Liver (tissue), 8 donors: ENCODE measurements at regions not wholly inside any gene's neighbourhood (a gene's known extent, or its start where the extent isn't known, plus 50 kb on each side); places are given as distances from the start of the nearest gene placed in this dataset.

ENCODE experiments used
- DNase-seq: peaks from one replicate; pipeline ENCODE4 v3.0.0-alpha.2; 2017; ENCODE audit warnings: low spot score
- H3K27ac ChIP-seq, 2 donors: one replicate each; pipeline ENCODE4 v1.7.0; 2013; ENCODE audit warnings: inconsistent platforms in 2 of 2, low read length in 2 of 2, control low read depth in 1 of 2, low read depth in 1 of 2, mild to moderate bottlenecking in 1 of 2
- H3K27me3 ChIP-seq, 4 donors: one replicate each; pipeline versions ENCODE4 v1.6.1 to v1.7.0; 2013; ENCODE audit warnings: low read length in 3 of 4, inconsistent platforms in 1 of 4, mild to moderate bottlenecking in 1 of 4, moderate library complexity in 1 of 4; ENCODE audit not compliant: control insufficient read depth in 4 of 4, insufficient read depth in 4 of 4
- H3K36me3 ChIP-seq, 4 donors: one replicate each; pipeline versions ENCODE4 v1.6.1 to v1.7.0; 2013; ENCODE audit warnings: low read length in 3 of 4, mild to moderate bottlenecking in 3 of 4, low read depth in 1 of 4, moderate library complexity in 1 of 4; ENCODE audit not compliant: control insufficient read depth in 4 of 4, insufficient read depth in 3 of 4
- H3K4me1 ChIP-seq, 4 donors: one replicate each; pipeline versions ENCODE4 v1.6.1 to v1.7.0; 2013; ENCODE audit warnings: low read length in 3 of 4, mild to moderate bottlenecking in 3 of 4, moderate library complexity in 1 of 4; ENCODE audit not compliant: control insufficient read depth in 4 of 4, insufficient read depth in 4 of 4
- H3K4me3 ChIP-seq, 3 donors: one replicate each; pipeline versions ENCODE4 v1.6.1 to v1.7.0; 2013; ENCODE audit warnings: low read length in 3 of 3, control low read depth in 1 of 3, low read depth in 1 of 3, mild to moderate bottlenecking in 1 of 3
- H3K9ac ChIP-seq, 2 donors: one replicate each; pipeline ENCODE4 v1.7.0; 2013; ENCODE audit warnings: low read length in 2 of 2, mild to moderate bottlenecking in 2 of 2, moderate library complexity in 2 of 2, control low read depth in 1 of 2, low read depth in 1 of 2
- H3K9me3 ChIP-seq, 4 donors: one replicate each; pipeline versions ENCODE4 v1.6.1 to v1.7.0; 2013; ENCODE audit warnings: low read length in 3 of 4; ENCODE audit not compliant: control insufficient read depth in 4 of 4
- ATF3 ChIP-seq: IDR thresholded peaks from 2 replicates; pipeline ENCODE4 v1.6.1; 2016; ENCODE audit warnings: antibody characterized with exemption
- CTCF ChIP-seq: fragments of 150-350 bp; IDR thresholded peaks from 2 replicates; pipeline ENCODE4 v1.5.1; 2017; ENCODE audit warnings: improper control_type of control experiment, low read depth, low read length; ENCODE audit not compliant: missing input control
- FOXA2 ChIP-seq: IDR thresholded peaks from 2 replicates; pipeline ENCODE4 v1.6.1; 2016; ENCODE audit warnings: antibody characterized with exemption
- GABPA ChIP-seq, 2 donors: IDR thresholded peaks in 1 of 2; conservative IDR thresholded peaks in 1 of 2; 2 replicates each; pipeline ENCODE4 v1.6.1; 2016; ENCODE audit warnings: antibody characterized with exemption in 2 of 2, mild to moderate bottlenecking in 1 of 2, moderate library complexity in 1 of 2
- HNF4A ChIP-seq, 2 donors: conservative IDR thresholded peaks; 2 replicates each; pipeline ENCODE4 v1.6.1; 2016; ENCODE audit warnings: antibody characterized with exemption in 2 of 2, mild to moderate bottlenecking in 2 of 2
- HNF4G ChIP-seq: IDR thresholded peaks from 2 replicates; pipeline ENCODE4 v1.6.1; 2016; ENCODE audit warnings: antibody characterized with exemption
- JUND ChIP-seq, 2 donors: IDR thresholded peaks; 2 replicates each; pipeline ENCODE4 v1.6.1; 2016; ENCODE audit warnings: antibody characterized with exemption in 2 of 2
- NR2F2 ChIP-seq: IDR thresholded peaks from 2 replicates; pipeline ENCODE4 v1.6.1; 2016; ENCODE audit warnings: antibody characterized with exemption
- RAD21 ChIP-seq, 2 donors: IDR thresholded peaks; 2 replicates each; pipeline ENCODE4 v1.6.1; 2016; ENCODE audit warnings: antibody characterized with exemption in 2 of 2, mild to moderate bottlenecking in 2 of 2
- SP1 ChIP-seq: IDR thresholded peaks from 2 replicates; pipeline ENCODE4 v1.6.1; 2018; ENCODE audit warnings: antibody characterized with exemption, mild to moderate bottlenecking
- TAF1 ChIP-seq: conservative IDR thresholded peaks from 2 replicates; pipeline ENCODE4 v1.6.1; 2016; ENCODE audit warnings: antibody characterized with exemption, mild to moderate bottlenecking
- YY1 ChIP-seq: IDR thresholded peaks from 2 replicates; pipeline ENCODE4 v1.6.1; 2016; ENCODE audit warnings: antibody characterized with exemption, mild to moderate bottlenecking
- ZBTB33 ChIP-seq: IDR thresholded peaks from 2 replicates; pipeline ENCODE4 v1.6.1; 2016; ENCODE audit warnings: antibody characterized with exemption
- WGBS: extraction: QIAGEN DNeasy Blood & Tissue Kit; methylation state at CpG from one replicate; pipeline ENCODE4 v1.1.7; 2013; 5-methylcytosine and 5-hydroxymethylcytosine counted together
- TF ChIP-seq, protein P1 (sequence below): IDR thresholded peaks from 2 replicates; pipeline ENCODE4 v1.6.1; 2016; ENCODE audit warnings: antibody characterized with exemption, mild to moderate bottlenecking
- TF ChIP-seq, protein P2 (sequence below): IDR thresholded peaks from 2 replicates; pipeline ENCODE4 v1.6.1; 2016; ENCODE audit warnings: antibody characterized with exemption
- donor health status: healthy.
- donor health status: healthy.
- donor health status: healthy.
- donor health status: healthy.
- donor health status: healthy.

DNA sequence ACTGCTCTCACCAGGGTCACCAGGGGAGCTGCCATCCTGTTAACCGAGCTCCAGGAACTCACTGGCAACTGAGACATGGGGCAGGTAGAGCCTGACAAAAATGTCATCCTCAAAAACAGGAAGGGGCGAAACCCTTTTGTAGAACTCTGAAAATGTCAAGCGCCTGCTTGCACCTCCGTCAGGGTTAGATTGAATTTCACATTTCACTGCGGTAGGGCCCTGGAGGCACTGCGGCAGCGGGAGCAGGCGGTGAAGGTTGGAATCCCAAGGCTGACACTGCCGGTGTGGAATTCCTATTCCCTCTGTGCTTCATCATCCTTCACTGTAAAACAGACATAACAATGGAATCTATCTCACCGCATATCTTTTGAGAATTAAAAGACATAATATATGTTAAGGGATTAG, 142.8 kb upstream of the TMCC3 start:
- Histone ChIP-seq H3K4me3 (no peak overlapping the region), H3K27me3 (no peaks in the 10 kb centered on the region), H3K9me3 (no peaks in the 10 kb centered on the region), H3K27ac (no peak overlapping the region), H3K9ac (no peak overlapping the region), H3K4me1 (no peaks in the 10 kb centered on the region), H3K36me3 (no peaks in the 10 kb centered on the region)
- WGBS = 88% methylated on average over 10 of the region's 10 CpGs
- TF ChIP-seq YY1 (no peak), FOXA2 (no peak), CTCF (no peak)
- DNase-seq = no peak

DNA sequence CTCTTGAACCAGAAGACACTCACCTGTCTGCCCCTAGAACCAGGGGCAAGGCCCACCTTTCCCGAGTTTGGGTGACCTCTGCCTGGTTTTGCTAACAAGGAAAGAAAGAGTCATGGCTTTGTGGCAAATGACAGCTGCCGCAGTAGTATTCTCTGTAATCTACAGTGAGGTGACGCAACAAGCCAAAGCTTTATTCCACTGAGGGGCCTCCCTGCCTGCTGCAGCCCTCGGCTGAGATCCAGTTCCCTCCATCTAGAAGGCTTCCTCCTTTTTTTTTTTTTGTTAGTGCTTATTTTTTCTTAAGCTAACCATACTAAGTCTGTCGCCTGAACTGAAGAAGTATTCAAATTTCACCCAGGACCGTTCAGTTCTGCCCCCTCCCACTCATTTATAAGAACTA, 142.3 kb upstream of the TMCC3 start:
- Histone ChIP-seq H3K9me3 (no peaks in the 10 kb centered on the region), H3K27me3 (no peaks in the 10 kb centered on the region), H3K4me1 (no peaks in the 10 kb centered on the region), H3K27ac (no peak overlapping the region), H3K36me3 (no peaks in the 10 kb centered on the region), H3K9ac (no peak overlapping the region), H3K4me3 (no peak overlapping the region)
- WGBS = 71% methylated on average over 6 of the region's 6 CpGs
- TF ChIP-seq TAF1 (no peak), JUND (IDR thresholded peaks at IDR 0.05) (no peak), SP1 (no peak), HNF4A (conservative IDR thresholded peaks at IDR 0.05) (no peak), FOXA2 (no peak), ZBTB33 (no peak)
- DNase-seq = no peak

DNA sequence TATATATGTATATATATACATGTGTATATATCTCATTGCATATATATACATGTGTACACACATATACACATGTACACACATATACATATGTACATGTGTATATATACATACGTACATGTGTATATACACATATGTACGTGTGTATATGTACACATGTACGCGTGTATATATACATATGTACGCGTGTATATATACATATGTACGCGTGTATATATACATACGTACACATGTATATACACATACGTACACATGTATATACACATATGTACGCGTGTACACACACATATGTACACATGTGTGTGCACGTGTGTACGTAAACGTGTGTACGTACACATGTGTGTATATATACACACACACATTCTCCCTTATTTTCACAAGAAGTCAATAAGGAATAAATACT, 141.6 kb upstream of the TMCC3 start:
- H3K9me3 ChIP-seq = no peaks in the 10 kb centered on the region
- H3K4me1 ChIP-seq = no peaks in the 10 kb centered on the region
- no peak overlapping the region for H3K27ac ChIP-seq
- H3K27me3 ChIP-seq = no peaks in the 10 kb centered on the region
- no peak overlapping the region for H3K9ac ChIP-seq
- no peaks in the 10 kb centered on the region for H3K36me3 ChIP-seq
- no peak for DNase-seq
- TF ChIP-seq YY1 (no peak), HNF4A (conservative IDR thresholded peaks at IDR 0.05) (no peak), FOXA2 (no peak), JUND (IDR thresholded peaks at IDR 0.05) (no peak), ATF3 (no peak), NR2F2 (no peak)
- H3K4me3 ChIP-seq = no peak overlapping the region
- WGBS = 92% methylated on average over 16 of the region's 16 CpGs

- Histone ChIP-seq H3K27me3 (no peaks in the 10 kb centered on the region), H3K36me3 (no peaks in the 10 kb centered on the region), H3K27ac (no peak overlapping the region), H3K4me3 (no peak overlapping the region), H3K9ac (no peak overlapping the region), H3K4me1 (no peaks in the 10 kb centered on the region), H3K9me3 (no peaks in the 10 kb centered on the region)
- 69% methylated on average over 3 of the region's 3 CpGs for WGBS
- no peak for DNase-seq
- TF ChIP-seq GABPA (IDR thresholded peaks at IDR 0.05 in 1 of 2, conservative IDR thresholded peaks at IDR 0.05 in 1 of 2) (no peak), RAD21 (IDR thresholded peaks at IDR 0.05) (no peak), JUND (IDR thresholded peaks at IDR 0.05) (no peak), YY1 (no peak), TAF1 (no peak), FOXA2 (no peak), ATF3 (no peak), HNF4G (no peak)
- TF ChIP-seq, protein P1, sequence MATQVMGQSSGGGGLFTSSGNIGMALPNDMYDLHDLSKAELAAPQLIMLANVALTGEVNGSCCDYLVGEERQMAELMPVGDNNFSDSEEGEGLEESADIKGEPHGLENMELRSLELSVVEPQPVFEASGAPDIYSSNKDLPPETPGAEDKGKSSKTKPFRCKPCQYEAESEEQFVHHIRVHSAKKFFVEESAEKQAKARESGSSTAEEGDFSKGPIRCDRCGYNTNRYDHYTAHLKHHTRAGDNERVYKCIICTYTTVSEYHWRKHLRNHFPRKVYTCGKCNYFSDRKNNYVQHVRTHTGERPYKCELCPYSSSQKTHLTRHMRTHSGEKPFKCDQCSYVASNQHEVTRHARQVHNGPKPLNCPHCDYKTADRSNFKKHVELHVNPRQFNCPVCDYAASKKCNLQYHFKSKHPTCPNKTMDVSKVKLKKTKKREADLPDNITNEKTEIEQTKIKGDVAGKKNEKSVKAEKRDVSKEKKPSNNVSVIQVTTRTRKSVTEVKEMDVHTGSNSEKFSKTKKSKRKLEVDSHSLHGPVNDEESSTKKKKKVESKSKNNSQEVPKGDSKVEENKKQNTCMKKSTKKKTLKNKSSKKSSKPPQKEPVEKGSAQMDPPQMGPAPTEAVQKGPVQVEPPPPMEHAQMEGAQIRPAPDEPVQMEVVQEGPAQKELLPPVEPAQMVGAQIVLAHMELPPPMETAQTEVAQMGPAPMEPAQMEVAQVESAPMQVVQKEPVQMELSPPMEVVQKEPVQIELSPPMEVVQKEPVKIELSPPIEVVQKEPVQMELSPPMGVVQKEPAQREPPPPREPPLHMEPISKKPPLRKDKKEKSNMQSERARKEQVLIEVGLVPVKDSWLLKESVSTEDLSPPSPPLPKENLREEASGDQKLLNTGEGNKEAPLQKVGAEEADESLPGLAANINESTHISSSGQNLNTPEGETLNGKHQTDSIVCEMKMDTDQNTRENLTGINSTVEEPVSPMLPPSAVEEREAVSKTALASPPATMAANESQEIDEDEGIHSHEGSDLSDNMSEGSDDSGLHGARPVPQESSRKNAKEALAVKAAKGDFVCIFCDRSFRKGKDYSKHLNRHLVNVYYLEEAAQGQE = no peak
- TF ChIP-seq, protein P2, sequence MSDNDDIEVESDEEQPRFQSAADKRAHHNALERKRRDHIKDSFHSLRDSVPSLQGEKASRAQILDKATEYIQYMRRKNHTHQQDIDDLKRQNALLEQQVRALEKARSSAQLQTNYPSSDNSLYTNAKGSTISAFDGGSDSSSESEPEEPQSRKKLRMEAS = no peak
Observed at GRCh38 chr12:94790825-94791224, 140.5 kb upstream of the TMCC3 start.
